ENCODE measurements at regions not wholly inside any gene's neighbourhood (a gene's known extent, or its start where the extent isn't known, plus 50 kb on each side); places are given as distances from the start of the nearest gene placed in this dataset.

DNA sequence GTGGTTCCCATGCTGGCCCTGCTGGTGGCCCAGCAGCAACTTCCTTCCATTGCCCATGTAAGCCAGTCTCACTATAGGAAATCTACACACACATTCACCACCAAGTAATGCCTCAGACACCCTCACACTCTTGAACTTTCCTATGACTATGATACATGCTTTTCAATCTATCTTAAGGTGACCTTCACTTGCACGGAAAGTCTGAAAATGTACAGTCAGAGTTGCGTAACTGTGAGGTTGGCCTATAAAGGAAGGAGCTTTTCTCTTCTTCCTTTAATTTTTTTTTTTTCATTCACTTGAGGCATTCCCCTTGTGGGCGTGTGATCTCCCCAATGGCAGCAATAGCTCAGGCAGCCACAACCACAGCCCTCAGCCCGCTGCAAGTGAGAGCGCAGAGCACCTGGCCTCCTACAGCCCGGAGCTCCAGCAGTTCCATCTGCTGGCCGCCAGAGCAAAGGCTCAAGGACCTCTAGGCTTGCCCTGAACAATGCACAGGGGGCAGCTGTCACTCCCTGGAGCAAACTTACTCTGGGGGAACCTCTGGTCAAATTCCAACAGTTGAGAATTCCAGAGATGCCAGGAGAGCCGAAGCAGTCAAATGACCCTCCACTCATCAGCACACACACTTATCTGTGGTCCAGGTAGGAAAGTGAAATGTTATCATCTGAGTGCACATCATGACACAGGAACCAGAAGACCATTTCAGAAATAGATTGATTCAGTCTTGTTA lies 123.1 kb upstream of the ADO start:
- no TSS peak for BruUV-seq (replicated peaks)
- no peaks in the 10 kb centered on the region for H3K36me3 ChIP-seq (ENCODE audit: control insufficient read depth in 2 of 2, extremely low read depth in 1 of 2, insufficient read depth in 2 of 2, low read length in 2 of 2)
- ChIA-PET POLR2A (no interaction called here), CTCF (no interaction called here)
- H4K20me1 ChIP-seq (replicated peaks; ENCODE audit: control insufficient read depth, extremely low read depth, insufficient read depth, low read length) = no peaks in the 10 kb centered on the region
- no peaks in the 10 kb centered on the region for H3K9me3 ChIP-seq (replicated peaks; ENCODE audit: control insufficient read depth, insufficient read depth, low read length)
- H3K4me2 ChIP-seq (ENCODE audit: insufficient read depth, low read length) = no peak overlapping the region
- no peak overlapping the region for H3K27ac ChIP-seq (ENCODE audit: insufficient read depth, low read depth, low read length)
- H3K9ac ChIP-seq (replicated peaks; ENCODE audit: extremely low read depth, insufficient read depth, low read length) = no peak overlapping the region
- intact Hi-C loops (cut with micrococcal nuclease) (no loop called here), dilution Hi-C loops (cut with MboI; ENCODE audit: extremely low pct_ligation_motif_present, low sequenced_read_pairs) (no loop called here)
- no peak for DNase-seq (ENCODE audit: low read depth, low spot score)
- H2AFZ ChIP-seq (ENCODE audit: low read depth, low read length) = no peak overlapping the region
- H3K27me3 ChIP-seq (ENCODE audit: control insufficient read depth in 2 of 2, insufficient read depth in 2 of 2, low read length in 2 of 2) = no peaks in the 10 kb centered on the region
- TF ChIP-seq, protein P1, sequence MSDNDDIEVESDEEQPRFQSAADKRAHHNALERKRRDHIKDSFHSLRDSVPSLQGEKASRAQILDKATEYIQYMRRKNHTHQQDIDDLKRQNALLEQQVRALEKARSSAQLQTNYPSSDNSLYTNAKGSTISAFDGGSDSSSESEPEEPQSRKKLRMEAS (IDR thresholded peaks at IDR 0.05; ENCODE audit: insufficient read depth, insufficient read length) = no peak
- TF ChIP-seq FOS (IDR thresholded peaks at IDR 0.05; ENCODE audit: borderline replicate concordance, insufficient read depth, low read length) (no peak), EZH2 (IDR thresholded peaks at IDR 0.05; ENCODE audit: borderline replicate concordance, low read depth, low read length, severe bottlenecking) (no peak), POLR2AphosphoS5 (IDR thresholded peaks at IDR 0.05; ENCODE audit: insufficient read depth, low read depth, low read length) (no peak), POLR2A (IDR thresholded peaks at IDR 0.05; ENCODE audit: low read depth, low read length) (no peak), MYC (IDR thresholded peaks at IDR 0.05; ENCODE audit: low read depth, low read length) (no peak), JUN (IDR thresholded peaks at IDR 0.05; ENCODE audit: borderline replicate concordance, insufficient read depth, insufficient read length, low read depth) (no peak), GATA2 (IDR thresholded peaks at IDR 0.05; ENCODE audit: insufficient read depth, insufficient read length, low read depth, low read length) (no peak)
- TF ChIP-seq, protein P2, sequence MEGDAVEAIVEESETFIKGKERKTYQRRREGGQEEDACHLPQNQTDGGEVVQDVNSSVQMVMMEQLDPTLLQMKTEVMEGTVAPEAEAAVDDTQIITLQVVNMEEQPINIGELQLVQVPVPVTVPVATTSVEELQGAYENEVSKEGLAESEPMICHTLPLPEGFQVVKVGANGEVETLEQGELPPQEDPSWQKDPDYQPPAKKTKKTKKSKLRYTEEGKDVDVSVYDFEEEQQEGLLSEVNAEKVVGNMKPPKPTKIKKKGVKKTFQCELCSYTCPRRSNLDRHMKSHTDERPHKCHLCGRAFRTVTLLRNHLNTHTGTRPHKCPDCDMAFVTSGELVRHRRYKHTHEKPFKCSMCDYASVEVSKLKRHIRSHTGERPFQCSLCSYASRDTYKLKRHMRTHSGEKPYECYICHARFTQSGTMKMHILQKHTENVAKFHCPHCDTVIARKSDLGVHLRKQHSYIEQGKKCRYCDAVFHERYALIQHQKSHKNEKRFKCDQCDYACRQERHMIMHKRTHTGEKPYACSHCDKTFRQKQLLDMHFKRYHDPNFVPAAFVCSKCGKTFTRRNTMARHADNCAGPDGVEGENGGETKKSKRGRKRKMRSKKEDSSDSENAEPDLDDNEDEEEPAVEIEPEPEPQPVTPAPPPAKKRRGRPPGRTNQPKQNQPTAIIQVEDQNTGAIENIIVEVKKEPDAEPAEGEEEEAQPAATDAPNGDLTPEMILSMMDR (IDR thresholded peaks at IDR 0.05; ENCODE audit: extremely low read depth in 1 of 2, insufficient read depth in 1 of 2, low read depth in 1 of 2, low read length in 2 of 2) = no peak
- FAIRE-seq = no peak
- no peak overlapping the region for H3K4me3 ChIP-seq (replicated peaks in 1 of 3; ENCODE audit: insufficient read depth in 1 of 3, low read depth in 1 of 3, low read length in 3 of 3)
- no peaks in the 10 kb centered on the region for H3K9me1 ChIP-seq (replicated peaks; ENCODE audit: control insufficient read depth, extremely low read depth, insufficient read depth, low read length)
- H3K79me2 ChIP-seq (ENCODE audit: control insufficient read depth, insufficient read depth, low read length) = no peaks in the 10 kb centered on the region
- no peaks in the 10 kb centered on the region for H3K4me1 ChIP-seq (ENCODE audit: control insufficient read depth, extremely low read depth, insufficient read depth, low read length)
